Mesenchymal stem cell (in vitro differentiated cells and primary cell): ENCODE measurements at regions not wholly inside any gene's neighbourhood (a gene's known extent, or its start where the extent isn't known, plus 50 kb on each side); places are given as distances from the start of the nearest gene placed in this dataset.

ENCODE experiments used
- DNase-seq: peaks from one replicate; pipeline ENCODE4 v3.0.0-alpha.2; 2013
- H2AFZ ChIP-seq: one replicate; pipeline ENCODE4 v1.6.1; 2013; ENCODE audit warnings: low read depth, mild to moderate bottlenecking, control low read depth, inconsistent platforms, low read length, moderate library complexity
- H2AK5ac ChIP-seq: 2 replicates; pipeline ENCODE4 v1.6.1; 2013; ENCODE audit warnings: low read length, moderate library complexity, mild to moderate bottlenecking, inconsistent platforms; ENCODE audit not compliant: severe bottlenecking
- H2BK120ac ChIP-seq: one replicate; pipeline ENCODE4 v1.6.1; 2013; ENCODE audit warnings: low read depth, mild to moderate bottlenecking, inconsistent platforms, low read length, moderate library complexity
- H2BK12ac ChIP-seq, 2 experiments: one replicate each; pipeline ENCODE4 v1.6.1; 2013; ENCODE audit warnings: inconsistent platforms in 2 of 2, low read length in 2 of 2, mild to moderate bottlenecking in 2 of 2, moderate library complexity in 2 of 2, control low read depth in 1 of 2
- H2BK15ac ChIP-seq: one replicate; pipeline ENCODE4 v1.6.1; 2013; ENCODE audit warnings: mild to moderate bottlenecking, low read depth, inconsistent platforms; ENCODE audit not compliant: poor library complexity, severe bottlenecking
- H2BK5ac ChIP-seq: 2 replicates; pipeline ENCODE4 v1.6.1; 2013; ENCODE audit warnings: low read depth, mild to moderate bottlenecking, low read length, control low read depth, inconsistent platforms; ENCODE audit not compliant: poor library complexity, severe bottlenecking
- H3K14ac ChIP-seq, 2 experiments: one replicate each; pipeline ENCODE4 v1.6.1; 2013; ENCODE audit warnings: inconsistent platforms in 2 of 2, low read length in 2 of 2, control low read depth in 1 of 2, mild to moderate bottlenecking in 1 of 2, moderate library complexity in 1 of 2
- H3K18ac ChIP-seq, 2 experiments: one replicate each; pipeline ENCODE4 v1.6.1; 2013; ENCODE audit warnings: inconsistent platforms in 2 of 2, low read length in 2 of 2, control low read depth in 1 of 2, low read depth in 1 of 2, mild to moderate bottlenecking in 1 of 2
- H3K23ac ChIP-seq, 2 experiments: one replicate each; pipeline ENCODE4 v1.6.1; 2013; ENCODE audit warnings: inconsistent platforms in 2 of 2, low read length in 2 of 2, mild to moderate bottlenecking in 2 of 2, moderate library complexity in 2 of 2, control low read depth in 1 of 2
- H3K27ac ChIP-seq: 2 replicates; pipeline ENCODE4 v1.5.1; 2013; ENCODE audit warnings: mild to moderate bottlenecking, moderate library complexity, low read length, control low read depth, inconsistent platforms; ENCODE audit not compliant: poor library complexity, severe bottlenecking
- H3K27me3 ChIP-seq, 2 experiments: 2 replicates each; pipeline versions ENCODE4 v1.6.1 to v1.7.0; 2013; ENCODE audit warnings: low read length in 2 of 2, mild to moderate bottlenecking in 2 of 2, moderate library complexity in 2 of 2, control low read depth in 1 of 2, inconsistent platforms in 1 of 2; ENCODE audit not compliant: control insufficient read depth in 1 of 2, insufficient read depth in 1 of 2
- H3K36me3 ChIP-seq, 2 experiments: 2 replicates each; pipeline versions ENCODE4 v1.6.1 to v1.7.0; 2013; ENCODE audit warnings: low read length in 2 of 2, control low read depth in 1 of 2, inconsistent platforms in 1 of 2, low read depth in 1 of 2, mild to moderate bottlenecking in 1 of 2; ENCODE audit not compliant: insufficient read depth in 2 of 2, control insufficient read depth in 1 of 2
- H3K4ac ChIP-seq, 2 experiments: one replicate each; pipeline ENCODE4 v1.6.1; 2013; ENCODE audit warnings: inconsistent platforms in 2 of 2, low read length in 2 of 2, mild to moderate bottlenecking in 2 of 2, moderate library complexity in 2 of 2, control low read depth in 1 of 2, low read depth in 1 of 2
- H3K4me1 ChIP-seq: 2 replicates; pipeline ENCODE4 v1.6.1; 2013; ENCODE audit warnings: low read depth, low read length, control low read depth; ENCODE audit not compliant: control insufficient read depth, insufficient read depth
- H3K4me2 ChIP-seq: 2 replicates; pipeline ENCODE4 v1.6.1; 2013; ENCODE audit warnings: low read length, mild to moderate bottlenecking, inconsistent platforms; ENCODE audit not compliant: poor library complexity, severe bottlenecking
- H3K4me3 ChIP-seq, 2 experiments: 2 replicates each; pipeline versions ENCODE4 v1.5.1 to v1.7.0; 2013; ENCODE audit warnings: low read length in 2 of 2, mild to moderate bottlenecking in 2 of 2, control low read depth in 1 of 2, low read depth in 1 of 2; ENCODE audit not compliant: insufficient read depth in 1 of 2
- H3K79me1 ChIP-seq: replicated peaks from 2 replicates; pipeline ENCODE4 v1.6.1; 2013; ENCODE audit warnings: mild to moderate bottlenecking, control low read depth, low read length, inconsistent platforms; ENCODE audit not compliant: poor library complexity, severe bottlenecking
- H3K9ac ChIP-seq: 2 replicates; pipeline ENCODE4 v1.7.0; 2013; ENCODE audit warnings: mild to moderate bottlenecking, low read length, moderate library complexity
- H3K9me3 ChIP-seq: 2 replicates; pipeline ENCODE4 v1.7.0; 2013; ENCODE audit warnings: mild to moderate bottlenecking, low read length; ENCODE audit not compliant: control insufficient read depth
- H4K8ac ChIP-seq: one replicate; pipeline ENCODE4 v1.6.1; 2013; ENCODE audit warnings: inconsistent platforms, mild to moderate bottlenecking, low read length, moderate library complexity
- H4K91ac ChIP-seq: one replicate; pipeline ENCODE4 v1.6.1; 2013; ENCODE audit warnings: mild to moderate bottlenecking, low read length, inconsistent platforms
- WGBS: methylation state at CpG from one replicate; pipeline ENCODE4 v1.1.7; 2013; ENCODE audit warnings: mixed read lengths; 5-methylcytosine and 5-hydroxymethylcytosine counted together

GRCh38 chr5:39750661-39751060, 325.9 kb upstream of the DAB2 start:
- Histone ChIP-seq H3K23ac (no peak overlapping the region), H3K4me1 (no peaks in the 10 kb centered on the region), H3K4ac (no peak overlapping the region), H3K18ac (no peak overlapping the region), H2BK120ac (no peak overlapping the region), H3K79me1 (no peaks in the 10 kb centered on the region), H4K8ac (no peak overlapping the region), H2AFZ (no peak overlapping the region), H2BK12ac (no peak overlapping the region), H2BK5ac (no peak overlapping the region), H3K36me3 (no peaks in the 10 kb centered on the region), H3K14ac (no peak overlapping the region), H3K4me2 (no peak overlapping the region), H3K27me3 (no peaks in the 10 kb centered on the region), H2AK5ac (no peak overlapping the region), H3K9me3 (no peaks in the 10 kb centered on the region), H4K91ac (no peak overlapping the region), H3K27ac (no peak overlapping the region), H2BK15ac (no peak overlapping the region), H3K4me3 (no peak overlapping the region), H3K9ac (no peak overlapping the region)
- 81% methylated on average over 4 of the region's 4 CpGs for WGBS
- no peak for DNase-seq

GRCh38 chr5:39742916-39743315, 318.1 kb upstream of the DAB2 start:
- no peak for DNase-seq
- H3K27me3 ChIP-seq, result no peaks in the 10 kb centered on the region
- no peak overlapping the region for H2BK5ac ChIP-seq
- H4K8ac ChIP-seq, result no peak overlapping the region
- H3K4me2 ChIP-seq, result no peak overlapping the region
- H3K18ac ChIP-seq, result no peak overlapping the region
- H2BK120ac ChIP-seq, result no peak overlapping the region
- no peak overlapping the region for H2AK5ac ChIP-seq
- H3K27ac ChIP-seq, result no peak overlapping the region
- no peak overlapping the region for H3K14ac ChIP-seq
- H3K4me3 ChIP-seq, result no peak overlapping the region
- 100% methylated on average over 2 of the region's 2 CpGs for WGBS
- no peaks in the 10 kb centered on the region for H3K79me1 ChIP-seq
- H3K23ac ChIP-seq, result no peak overlapping the region
- H3K4ac ChIP-seq, result no peak overlapping the region
- H2AFZ ChIP-seq, result no peak overlapping the region
- no peak overlapping the region for H4K91ac ChIP-seq
- no peaks in the 10 kb centered on the region for H3K4me1 ChIP-seq
- H3K9ac ChIP-seq, result no peak overlapping the region
- no peaks in the 10 kb centered on the region for H3K36me3 ChIP-seq
- no peak overlapping the region for H2BK12ac ChIP-seq
- H3K9me3 ChIP-seq, result no peaks in the 10 kb centered on the region
- H2BK15ac ChIP-seq, result no peak overlapping the region

- Histone ChIP-seq H3K4ac (no peak overlapping the region), H3K27me3 (no peaks in the 10 kb centered on the region), H2BK5ac (no peak overlapping the region), H4K91ac (no peak overlapping the region), H2BK120ac (no peak overlapping the region), H3K9ac (no peak overlapping the region), H3K27ac (no peak overlapping the region), H2BK15ac (no peak overlapping the region), H3K4me3 (no peak overlapping the region), H2BK12ac (no peak overlapping the region), H2AK5ac (no peak overlapping the region), H3K4me1 (no peaks in the 10 kb centered on the region), H3K14ac (no peak overlapping the region), H2AFZ (no peak overlapping the region), H3K9me3 (no peaks in the 10 kb centered on the region), H3K36me3 (no peaks in the 10 kb centered on the region), H3K23ac (no peak overlapping the region), H3K4me2 (no peak overlapping the region), H3K79me1 (no peaks in the 10 kb centered on the region), H3K18ac (no peak overlapping the region), H4K8ac (no peak overlapping the region)
- no peak for DNase-seq
- 92% methylated on average over 13 of the region's 15 CpGs for WGBS
Observed at GRCh38 chr5:39740404-39740803, 315.6 kb upstream of the DAB2 start.

GRCh38 chr5:39732166-39732565, 307.4 kb upstream of the DAB2 start:
- Histone ChIP-seq H2BK12ac (no peak overlapping the region), H3K9ac (no peak overlapping the region), H3K4me1 (peaks cover 1% of the 10 kb centered on the region), H3K36me3 (no peaks in the 10 kb centered on the region), H3K27me3 (no peaks in the 10 kb centered on the region), H3K4me3 (no peak overlapping the region), H4K91ac (no peak overlapping the region), H3K79me1 (no peaks in the 10 kb centered on the region), H3K27ac (no peak overlapping the region), H2BK5ac (no peak overlapping the region), H2BK120ac (no peak overlapping the region), H2BK15ac (no peak overlapping the region), H3K4ac (no peak overlapping the region), H3K18ac (no peak overlapping the region), H3K23ac (no peak overlapping the region), H3K4me2 (no peak overlapping the region), H3K9me3 (no peaks in the 10 kb centered on the region), H2AK5ac (no peak overlapping the region), H4K8ac (no peak overlapping the region), H3K14ac (no peak overlapping the region), H2AFZ (no peak overlapping the region)
- DNase-seq, result no peak
- WGBS, result 87% methylated on average over 5 of the region's 5 CpGs
